GM13976 (cell line): ENCODE measurements at regions not wholly inside any gene's neighbourhood (a gene's known extent, or its start where the extent isn't known, plus 50 kb on each side); places are given as distances from the start of the nearest gene placed in this dataset.
"Not testable (repeated sequence)": the region's sequence is repeated elsewhere in the genome, so short reads cannot be mapped to it uniquely, and the experiment has no call there.

Experiments
- DNase-seq: peaks from one replicate; pipeline ENCODE4 v3.0.0; 2012; ENCODE audit warnings: low spot score
- CTCF ChIP-seq: IDR thresholded peaks from 2 replicates; pipeline ENCODE4 v1.5.1; 2012; ENCODE audit warnings: borderline replicate concordance, mild to moderate bottlenecking; ENCODE audit not compliant: insufficient read depth; ENCODE audit errors: extremely low read depth, missing control alignments, control extremely low read depth
- in situ Hi-C: fragments of 300-500 bp; cut with MboI; formaldehyde crosslinking; loops from one replicate; pipeline ENCODE4 v1.12.0; 2022; ENCODE audit warnings: low sequenced_read_pairs, mixed read lengths, inconsistent platforms; ENCODE audit not compliant: unreplicated experiment

- DNase-seq: no peak
- no peak for TF ChIP-seq CTCF
- in situ Hi-C loops: no loop called here
Observed at GRCh38 chr2:200122683-200123082, 167.3 kb downstream of the MAIP1 start.

- in situ Hi-C loops, DNase-seq: not testable (repeated sequence)
Observed at GRCh38 chr2:200124665-200125368, 169.4 kb downstream of the MAIP1 start.

- no peak for TF ChIP-seq CTCF
- in situ Hi-C loops: no loop called here
- DNase-seq: no peak
Observed at GRCh38 chr2:200125444-200126284, 170.3 kb downstream of the MAIP1 start.

- DNase-seq, in situ Hi-C loops: not testable (repeated sequence)
Observed at GRCh38 chr2:200126285-200126670, 170.9 kb downstream of the MAIP1 start.

- DNase-seq, in situ Hi-C loops: not testable (repeated sequence)
Observed at GRCh38 chr2:200126680-200127079, 171.3 kb downstream of the MAIP1 start.

DNA sequence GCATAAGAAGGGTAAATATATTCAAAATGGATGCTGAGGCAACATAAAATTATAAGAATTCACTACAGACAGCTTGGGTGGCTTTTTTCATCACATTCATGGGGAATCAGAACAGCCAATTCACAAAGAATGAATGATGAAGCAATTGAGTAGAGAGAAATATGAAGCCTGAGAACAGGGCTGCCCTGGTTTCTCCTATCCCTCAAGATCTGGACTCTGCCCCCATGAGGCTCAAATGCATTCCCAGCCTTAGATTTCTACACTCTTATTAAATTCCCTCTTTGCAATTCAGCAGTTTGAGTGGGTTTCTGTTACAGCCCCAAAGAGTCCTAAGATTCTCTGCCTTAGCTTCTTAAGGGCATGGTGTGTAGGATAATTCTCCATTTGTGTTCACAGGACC is 172.5 kb downstream of the MAIP1 start:
- DNase-seq: no peak
- in situ Hi-C loops: no loop called here
- no peak for TF ChIP-seq CTCF

DNA sequence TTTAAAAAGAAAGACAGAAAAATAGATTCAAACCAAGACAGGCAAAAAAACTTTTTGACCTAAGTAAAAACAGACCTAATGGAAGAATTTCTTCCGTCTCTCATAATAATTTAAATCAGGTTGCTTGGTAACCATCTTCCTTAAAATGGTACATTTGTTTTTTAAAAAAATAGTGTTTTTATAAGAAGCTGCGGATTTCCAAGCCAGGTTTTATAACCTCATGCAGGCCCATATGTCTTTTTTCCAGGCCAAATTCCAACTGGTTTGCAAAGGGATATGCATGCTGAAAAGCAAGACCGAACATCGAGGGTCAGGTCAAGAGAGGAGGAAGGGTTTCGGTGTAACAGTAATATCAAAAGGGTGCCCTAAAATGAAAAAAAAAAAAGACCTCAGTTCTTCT is 172.9 kb downstream of the MAIP1 start:
- in situ Hi-C loops: no loop called here
- TF ChIP-seq CTCF: no peak
- no peak for DNase-seq

- DNase-seq: no peak
- in situ Hi-C loops: no loop called here
- no peak for TF ChIP-seq CTCF
Observed at GRCh38 chr2:200129721-200130462, 174.5 kb downstream of the MAIP1 start.
